HepG2 (cell line): ENCODE measurements at regions not wholly inside any gene's neighbourhood (a gene's known extent, or its start where the extent isn't known, plus 50 kb on each side); places are given as distances from the start of the nearest gene placed in this dataset.

Experiments used
- ELF3 ChIP-seq: IDR thresholded peaks from 2 replicates; pipeline ENCODE4 v1.6.1; 2016; ENCODE audit warnings: missing genetic modification reagents, missing compliant biosample characterization
- GATAD1 ChIP-seq: IDR thresholded peaks from 2 replicates; pipeline ENCODE4 v1.6.1; 2016; ENCODE audit warnings: missing genetic modification reagents, missing compliant biosample characterization
- GTF2F1 ChIP-seq: fragments of 150-350 bp; IDR thresholded peaks from 2 replicates; pipeline ENCODE4 v1.6.1; 2014; ENCODE audit warnings: low read length
- HDAC6 ChIP-seq: fragments of 200-600 bp; sonication (generic); IDR thresholded peaks from 2 replicates; pipeline ENCODE4 v1.7.0; 2017; ENCODE audit warnings: mild to moderate bottlenecking, antibody characterized with exemption, low read length, low read depth
- KDM3A ChIP-seq: IDR thresholded peaks from 2 replicates; pipeline ENCODE4 v1.6.1; 2018; ENCODE audit warnings: low read depth, missing compliant biosample characterization
- KLF15 ChIP-seq: sonication (generic); formaldehyde crosslinking; IDR thresholded peaks from 2 replicates; pipeline ENCODE4 v1.8.1; 2023; ENCODE audit warnings: borderline replicate concordance, mild to moderate bottlenecking, inconsistent platforms, missing genetic modification reagents, mixed read lengths
- MAFG ChIP-seq: sonication (generic); formaldehyde crosslinking; IDR thresholded peaks from 2 replicates; pipeline ENCODE4 v1.5.1; 2020; ENCODE audit warnings: mild to moderate bottlenecking, missing genetic modification reagents
- NFE2L2 ChIP-seq: fragments of 150-350 bp; IDR thresholded peaks from 2 replicates; pipeline ENCODE4 v1.6.1; 2014; ENCODE audit warnings: low read length
- NPAS2 ChIP-seq: sonication (generic); formaldehyde crosslinking; IDR thresholded peaks from 2 replicates; pipeline ENCODE4 v1.8.0; 2022; ENCODE audit warnings: mild to moderate bottlenecking, missing genetic modification reagents, borderline replicate concordance
- TOPORS ChIP-seq: sonication (generic); formaldehyde crosslinking; IDR thresholded peaks from 2 replicates; pipeline ENCODE4 v1.8.0; 2023; ENCODE audit warnings: mild to moderate bottlenecking, missing genetic modification reagents
- ZNF12 ChIP-seq: sonication (generic); formaldehyde crosslinking; IDR thresholded peaks from 2 replicates; pipeline ENCODE4 v1.5.0; 2020; ENCODE audit warnings: missing genetic modification reagents
- ZNF431 ChIP-seq: sonication (generic); formaldehyde crosslinking; IDR thresholded peaks from 2 replicates; pipeline ENCODE4 v1.9.0; 2022; ENCODE audit warnings: missing genetic modification reagents, low read depth, mild to moderate bottlenecking, borderline replicate concordance
- ZNF780A ChIP-seq: sonication (generic); formaldehyde crosslinking; IDR thresholded peaks from 2 replicates; pipeline ENCODE4 v1.8.0; 2022; ENCODE audit warnings: mild to moderate bottlenecking, missing genetic modification reagents, moderate library complexity
- TF ChIP-seq, protein P1 (sequence below): IDR thresholded peaks from 2 replicates; pipeline ENCODE4 v1.6.1; 2016; ENCODE audit warnings: mild to moderate bottlenecking
- TF ChIP-seq, protein P2 (sequence below): IDR thresholded peaks from 2 replicates; pipeline ENCODE4 v1.6.1; 2016; ENCODE audit warnings: low read depth, control low read depth
- TF ChIP-seq, protein P3 (sequence below): sonication (generic); formaldehyde crosslinking; IDR thresholded peaks from 2 replicates; pipeline ENCODE4 v1.5.1; 2020; ENCODE audit warnings: missing genetic modification reagents, mild to moderate bottlenecking, borderline replicate concordance
- TF ChIP-seq, protein P4 (sequence below): sonication (generic); formaldehyde crosslinking; IDR thresholded peaks from 2 replicates; pipeline ENCODE4 v1.4.0; 2020; ENCODE audit warnings: missing genetic modification reagents
- TF ChIP-seq, protein P5 (sequence below): conservative IDR thresholded peaks from 2 replicates; pipeline ENCODE4 v1.6.1; 2018; ENCODE audit warnings: missing genetic modification reagents
- TF ChIP-seq, protein P6 (sequence below): sonication (generic); formaldehyde crosslinking; conservative IDR thresholded peaks from 2 replicates; pipeline ENCODE4 v1.4.0; 2020; ENCODE audit warnings: mild to moderate bottlenecking, missing genetic modification reagents, moderate library complexity

DNA sequence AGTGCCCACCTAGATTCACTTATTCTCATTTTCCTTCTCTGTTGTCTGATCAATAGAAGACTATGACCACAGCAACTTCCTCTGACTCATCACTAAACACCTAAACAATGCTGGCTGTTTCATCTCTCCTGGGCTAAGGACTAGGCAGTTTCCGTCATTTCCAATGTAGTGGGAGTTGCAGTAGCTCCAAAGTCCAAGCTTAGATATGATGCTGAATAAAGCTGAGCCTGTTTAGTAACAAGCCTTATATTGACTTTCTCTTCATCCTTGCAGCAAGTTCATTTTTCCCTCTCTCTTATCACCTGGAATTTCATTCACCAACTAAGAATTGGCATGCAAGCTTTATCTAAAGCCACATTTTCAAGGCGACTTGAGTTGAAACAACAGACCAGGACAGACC lies 53.5 kb upstream of the PCDH9 start (continued):
- TF ChIP-seq, protein P1, sequence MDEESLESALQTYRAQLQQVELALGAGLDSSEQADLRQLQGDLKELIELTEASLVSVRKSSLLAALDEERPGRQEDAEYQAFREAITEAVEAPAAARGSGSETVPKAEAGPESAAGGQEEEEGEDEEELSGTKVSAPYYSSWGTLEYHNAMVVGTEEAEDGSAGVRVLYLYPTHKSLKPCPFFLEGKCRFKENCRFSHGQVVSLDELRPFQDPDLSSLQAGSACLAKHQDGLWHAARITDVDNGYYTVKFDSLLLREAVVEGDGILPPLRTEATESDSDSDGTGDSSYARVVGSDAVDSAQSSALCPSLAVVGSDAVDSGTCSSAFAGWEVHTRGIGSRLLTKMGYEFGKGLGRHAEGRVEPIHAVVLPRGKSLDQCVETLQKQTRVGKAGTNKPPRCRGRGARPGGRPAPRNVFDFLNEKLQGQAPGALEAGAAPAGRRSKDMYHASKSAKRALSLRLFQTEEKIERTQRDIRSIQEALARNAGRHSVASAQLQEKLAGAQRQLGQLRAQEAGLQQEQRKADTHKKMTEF, result no peak
- TF ChIP-seq HDAC6 (no peak), TOPORS (no peak), ELF3 (CRISPR knock-in tag) (peak; percentile 62; the same call in 1 of the 2 replicates), MAFG (no peak), ZNF431 (CRISPR knock-in tag) (no peak), NPAS2 (CRISPR knock-in tag) (no peak), ZNF12 (CRISPR knock-in tag) (no peak), ZNF780A (CRISPR knock-in tag) (no peak), GTF2F1 (no peak), GATAD1 (CRISPR knock-in tag) (no peak), KDM3A (no peak), NFE2L2 (no peak), KLF15 (CRISPR knock-in tag) (no peak)
- TF ChIP-seq, protein P2, sequence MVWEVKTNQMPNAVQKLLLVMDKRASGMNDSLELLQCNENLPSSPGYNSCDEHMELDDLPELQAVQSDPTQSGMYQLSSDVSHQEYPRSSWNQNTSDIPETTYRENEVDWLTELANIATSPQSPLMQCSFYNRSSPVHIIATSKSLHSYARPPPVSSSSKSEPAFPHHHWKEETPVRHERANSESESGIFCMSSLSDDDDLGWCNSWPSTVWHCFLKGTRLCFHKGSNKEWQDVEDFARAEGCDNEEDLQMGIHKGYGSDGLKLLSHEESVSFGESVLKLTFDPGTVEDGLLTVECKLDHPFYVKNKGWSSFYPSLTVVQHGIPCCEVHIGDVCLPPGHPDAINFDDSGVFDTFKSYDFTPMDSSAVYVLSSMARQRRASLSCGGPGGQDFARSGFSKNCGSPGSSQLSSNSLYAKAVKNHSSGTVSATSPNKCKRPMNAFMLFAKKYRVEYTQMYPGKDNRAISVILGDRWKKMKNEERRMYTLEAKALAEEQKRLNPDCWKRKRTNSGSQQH, result no peak
- TF ChIP-seq, protein P3, sequence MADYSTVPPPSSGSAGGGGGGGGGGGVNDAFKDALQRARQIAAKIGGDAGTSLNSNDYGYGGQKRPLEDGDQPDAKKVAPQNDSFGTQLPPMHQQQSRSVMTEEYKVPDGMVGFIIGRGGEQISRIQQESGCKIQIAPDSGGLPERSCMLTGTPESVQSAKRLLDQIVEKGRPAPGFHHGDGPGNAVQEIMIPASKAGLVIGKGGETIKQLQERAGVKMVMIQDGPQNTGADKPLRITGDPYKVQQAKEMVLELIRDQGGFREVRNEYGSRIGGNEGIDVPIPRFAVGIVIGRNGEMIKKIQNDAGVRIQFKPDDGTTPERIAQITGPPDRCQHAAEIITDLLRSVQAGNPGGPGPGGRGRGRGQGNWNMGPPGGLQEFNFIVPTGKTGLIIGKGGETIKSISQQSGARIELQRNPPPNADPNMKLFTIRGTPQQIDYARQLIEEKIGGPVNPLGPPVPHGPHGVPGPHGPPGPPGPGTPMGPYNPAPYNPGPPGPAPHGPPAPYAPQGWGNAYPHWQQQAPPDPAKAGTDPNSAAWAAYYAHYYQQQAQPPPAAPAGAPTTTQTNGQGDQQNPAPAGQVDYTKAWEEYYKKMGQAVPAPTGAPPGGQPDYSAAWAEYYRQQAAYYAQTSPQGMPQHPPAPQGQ, result no peak
- TF ChIP-seq, protein P4, sequence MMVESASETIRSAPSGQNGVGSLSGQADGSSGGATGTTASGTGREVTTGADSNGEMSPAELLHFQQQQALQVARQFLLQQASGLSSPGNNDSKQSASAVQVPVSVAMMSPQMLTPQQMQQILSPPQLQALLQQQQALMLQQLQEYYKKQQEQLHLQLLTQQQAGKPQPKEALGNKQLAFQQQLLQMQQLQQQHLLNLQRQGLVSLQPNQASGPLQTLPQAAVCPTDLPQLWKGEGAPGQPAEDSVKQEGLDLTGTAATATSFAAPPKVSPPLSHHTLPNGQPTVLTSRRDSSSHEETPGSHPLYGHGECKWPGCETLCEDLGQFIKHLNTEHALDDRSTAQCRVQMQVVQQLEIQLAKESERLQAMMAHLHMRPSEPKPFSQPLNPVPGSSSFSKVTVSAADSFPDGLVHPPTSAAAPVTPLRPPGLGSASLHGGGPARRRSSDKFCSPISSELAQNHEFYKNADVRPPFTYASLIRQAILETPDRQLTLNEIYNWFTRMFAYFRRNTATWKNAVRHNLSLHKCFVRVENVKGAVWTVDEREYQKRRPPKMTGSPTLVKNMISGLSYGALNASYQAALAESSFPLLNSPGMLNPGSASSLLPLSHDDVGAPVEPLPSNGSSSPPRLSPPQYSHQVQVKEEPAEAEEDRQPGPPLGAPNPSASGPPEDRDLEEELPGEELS, result peak; percentile 61; the same call in 1 of the 2 replicates
- TF ChIP-seq, protein P5, sequence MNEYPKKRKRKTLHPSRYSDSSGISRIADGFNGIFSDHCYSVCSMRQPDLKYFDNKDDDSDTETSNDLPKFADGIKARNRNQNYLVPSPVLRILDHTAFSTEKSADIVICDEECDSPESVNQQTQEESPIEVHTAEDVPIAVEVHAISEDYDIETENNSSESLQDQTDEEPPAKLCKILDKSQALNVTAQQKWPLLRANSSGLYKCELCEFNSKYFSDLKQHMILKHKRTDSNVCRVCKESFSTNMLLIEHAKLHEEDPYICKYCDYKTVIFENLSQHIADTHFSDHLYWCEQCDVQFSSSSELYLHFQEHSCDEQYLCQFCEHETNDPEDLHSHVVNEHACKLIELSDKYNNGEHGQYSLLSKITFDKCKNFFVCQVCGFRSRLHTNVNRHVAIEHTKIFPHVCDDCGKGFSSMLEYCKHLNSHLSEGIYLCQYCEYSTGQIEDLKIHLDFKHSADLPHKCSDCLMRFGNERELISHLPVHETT (CRISPR knock-in tag), result no peak
- TF ChIP-seq, protein P6, sequence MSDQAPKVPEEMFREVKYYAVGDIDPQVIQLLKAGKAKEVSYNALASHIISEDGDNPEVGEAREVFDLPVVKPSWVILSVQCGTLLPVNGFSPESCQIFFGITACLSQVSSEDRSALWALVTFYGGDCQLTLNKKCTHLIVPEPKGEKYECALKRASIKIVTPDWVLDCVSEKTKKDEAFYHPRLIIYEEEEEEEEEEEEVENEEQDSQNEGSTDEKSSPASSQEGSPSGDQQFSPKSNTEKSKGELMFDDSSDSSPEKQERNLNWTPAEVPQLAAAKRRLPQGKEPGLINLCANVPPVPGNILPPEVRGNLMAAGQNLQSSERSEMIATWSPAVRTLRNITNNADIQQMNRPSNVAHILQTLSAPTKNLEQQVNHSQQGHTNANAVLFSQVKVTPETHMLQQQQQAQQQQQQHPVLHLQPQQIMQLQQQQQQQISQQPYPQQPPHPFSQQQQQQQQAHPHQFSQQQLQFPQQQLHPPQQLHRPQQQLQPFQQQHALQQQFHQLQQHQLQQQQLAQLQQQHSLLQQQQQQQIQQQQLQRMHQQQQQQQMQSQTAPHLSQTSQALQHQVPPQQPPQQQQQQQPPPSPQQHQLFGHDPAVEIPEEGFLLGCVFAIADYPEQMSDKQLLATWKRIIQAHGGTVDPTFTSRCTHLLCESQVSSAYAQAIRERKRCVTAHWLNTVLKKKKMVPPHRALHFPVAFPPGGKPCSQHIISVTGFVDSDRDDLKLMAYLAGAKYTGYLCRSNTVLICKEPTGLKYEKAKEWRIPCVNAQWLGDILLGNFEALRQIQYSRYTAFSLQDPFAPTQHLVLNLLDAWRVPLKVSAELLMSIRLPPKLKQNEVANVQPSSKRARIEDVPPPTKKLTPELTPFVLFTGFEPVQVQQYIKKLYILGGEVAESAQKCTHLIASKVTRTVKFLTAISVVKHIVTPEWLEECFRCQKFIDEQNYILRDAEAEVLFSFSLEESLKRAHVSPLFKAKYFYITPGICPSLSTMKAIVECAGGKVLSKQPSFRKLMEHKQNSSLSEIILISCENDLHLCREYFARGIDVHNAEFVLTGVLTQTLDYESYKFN, result peak; percentile 55
